H9 (cell line): ENCODE measurements at regions not wholly inside any gene's neighbourhood (a gene's known extent, or its start where the extent isn't known, plus 50 kb on each side); places are given as distances from the start of the nearest gene placed in this dataset.

Experiments
- DNase-seq: peaks from one replicate; pipeline ENCODE4 v3.0.0-alpha.2; 2017
- H2AFZ ChIP-seq: one replicate; pipeline ENCODE4 v1.6.1; 2013; ENCODE audit warnings: mild to moderate bottlenecking, low read length, control low read depth, moderate library complexity
- H2AK5ac ChIP-seq: 2 replicates; pipeline ENCODE4 v1.6.1; 2013; ENCODE audit warnings: low read length, control low read depth, mixed read lengths; ENCODE audit not compliant: insufficient read length
- H2BK120ac ChIP-seq: one replicate; pipeline ENCODE4 v1.6.1; 2013; ENCODE audit warnings: low read depth, mild to moderate bottlenecking, low read length, control low read depth, inconsistent platforms; ENCODE audit not compliant: poor library complexity, severe bottlenecking
- H2BK12ac ChIP-seq: 2 replicates; pipeline ENCODE4 v1.6.1; 2013; ENCODE audit warnings: low read length, control low read depth, mixed read lengths, low read depth; ENCODE audit not compliant: insufficient read length
- H2BK15ac ChIP-seq: 2 replicates; pipeline ENCODE4 v1.6.1; 2013; ENCODE audit warnings: low read depth, low read length, control low read depth
- H2BK20ac ChIP-seq: one replicate; pipeline ENCODE4 v1.6.1; 2013; ENCODE audit warnings: low read depth, mild to moderate bottlenecking, low read length, control low read depth, inconsistent platforms; ENCODE audit not compliant: poor library complexity, severe bottlenecking
- H2BK5ac ChIP-seq: 2 replicates; pipeline ENCODE4 v1.6.1; 2013; ENCODE audit warnings: low read length, control low read depth, mixed read lengths; ENCODE audit not compliant: insufficient read length
- H3K14ac ChIP-seq: 2 replicates; pipeline ENCODE4 v1.6.1; 2013; ENCODE audit warnings: low read length, control low read depth; ENCODE audit not compliant: insufficient read depth
- H3K18ac ChIP-seq: 2 replicates; pipeline ENCODE4 v1.6.1; 2013; ENCODE audit warnings: low read depth, mild to moderate bottlenecking, mixed read lengths, low read length, control low read depth; ENCODE audit not compliant: insufficient read length
- H3K23ac ChIP-seq: 2 replicates; pipeline ENCODE4 v1.6.1; 2013; ENCODE audit warnings: low read length, control low read depth, mixed read lengths, low read depth; ENCODE audit not compliant: insufficient read length
- H3K23me2 ChIP-seq: 2 replicates; pipeline ENCODE4 v1.6.1; 2013; ENCODE audit warnings: low read depth, mild to moderate bottlenecking, mixed read lengths, low read length, control low read depth; ENCODE audit not compliant: insufficient read length, poor library complexity, severe bottlenecking
- H3K27ac ChIP-seq: 2 replicates; pipeline ENCODE4 v1.5.1; 2013; ENCODE audit warnings: low read length, control low read depth, mixed read lengths, low read depth; ENCODE audit not compliant: insufficient read length
- H3K27me3 ChIP-seq: 2 replicates; pipeline ENCODE4 v1.6.1; 2013; ENCODE audit warnings: low read length, control low read depth, inconsistent platforms; ENCODE audit not compliant: insufficient read depth
- H3K4ac ChIP-seq: 2 replicates; pipeline ENCODE4 v1.6.1; 2013; ENCODE audit warnings: low read depth, mild to moderate bottlenecking, control low read depth, inconsistent platforms, low read length, moderate library complexity
- H3K4me1 ChIP-seq: 2 replicates; pipeline ENCODE4 v1.6.1; 2013; ENCODE audit warnings: low read length, control low read depth, inconsistent platforms; ENCODE audit not compliant: insufficient read depth
- H3K4me2 ChIP-seq: 2 replicates; pipeline ENCODE4 v1.6.1; 2013; ENCODE audit warnings: low read length, control low read depth, mixed read lengths; ENCODE audit not compliant: insufficient read length, insufficient read depth
- H3K56ac ChIP-seq: 2 replicates; pipeline ENCODE4 v1.6.1; 2013; ENCODE audit warnings: low read depth, mild to moderate bottlenecking, mixed read lengths, low read length, control low read depth; ENCODE audit not compliant: insufficient read length
- H3K79me1 ChIP-seq: 2 replicates; pipeline ENCODE4 v1.6.1; 2013; ENCODE audit warnings: low read depth, mild to moderate bottlenecking, moderate library complexity, low read length, control low read depth, inconsistent platforms; ENCODE audit not compliant: insufficient read depth, poor library complexity, severe bottlenecking
- H3K79me2 ChIP-seq: 2 replicates; pipeline ENCODE4 v1.6.1; 2013; ENCODE audit warnings: low read length, control low read depth, inconsistent platforms; ENCODE audit not compliant: insufficient read depth
- H3K9ac ChIP-seq: 2 replicates; pipeline ENCODE4 v1.6.1; 2013; ENCODE audit warnings: low read length, control low read depth, mixed read lengths; ENCODE audit not compliant: insufficient read length; ENCODE audit errors: extremely low read depth
- H3K9me3 ChIP-seq: one replicate; pipeline ENCODE4 v1.6.1; 2013; ENCODE audit warnings: low read depth, low read length, inconsistent platforms; ENCODE audit not compliant: control insufficient read depth
- H3T11ph ChIP-seq: one replicate; pipeline ENCODE4 v1.6.1; 2013; ENCODE audit warnings: mild to moderate bottlenecking, low read length, control low read depth, inconsistent platforms
- H4K20me1 ChIP-seq: one replicate; pipeline ENCODE4 v1.6.1; 2013; ENCODE audit not compliant: control insufficient read depth, insufficient read length, insufficient read depth
- H4K5ac ChIP-seq: 2 replicates; pipeline ENCODE4 v1.6.1; 2013; ENCODE audit warnings: low read depth, mild to moderate bottlenecking, mixed read lengths, low read length, control low read depth; ENCODE audit not compliant: insufficient read length
- H4K8ac ChIP-seq: replicated peaks from 2 replicates; pipeline ENCODE4 v1.6.1; 2013; ENCODE audit warnings: low read length, control low read depth, mixed read lengths, low read depth; ENCODE audit not compliant: insufficient read length
- H4K91ac ChIP-seq: 2 replicates; pipeline ENCODE4 v1.6.1; 2013; ENCODE audit warnings: low read depth, mild to moderate bottlenecking, moderate library complexity, mixed read lengths, low read length, control low read depth; ENCODE audit not compliant: insufficient read length
- H3K27ac Mint-ChIP-seq, 3 experiments: 2 replicates in 2 of 3; 3 replicates in 1 of 3; pipeline ENCODE4 v1.8.0; 2020 to 2021; ENCODE audit warnings: mixed read lengths in 3 of 3, mild to moderate bottlenecking in 1 of 3, moderate library complexity in 1 of 3
- H3K27me3 Mint-ChIP-seq: 2 replicates; pipeline ENCODE4 v1.8.0; 2021; ENCODE audit warnings: low read depth, mild to moderate bottlenecking, moderate library complexity, mixed read lengths
- H3K36me3 Mint-ChIP-seq, 3 experiments: 2 replicates in 2 of 3; 3 replicates in 1 of 3; pipeline ENCODE4 v1.8.0; 2020 to 2021; ENCODE audit warnings: low read depth in 3 of 3, mixed read lengths in 3 of 3; ENCODE audit not compliant: insufficient read depth in 1 of 3
- H3K4me1 Mint-ChIP-seq, 2 experiments: 2 replicates each; pipeline ENCODE4 v1.8.0; 2020; ENCODE audit warnings: mixed read lengths in 2 of 2
- H3K4me3 Mint-ChIP-seq, 2 experiments: 2 replicates in 1 of 2; 3 replicates in 1 of 2; pipeline ENCODE4 v1.8.0; 2020 to 2021; ENCODE audit warnings: mild to moderate bottlenecking in 2 of 2, mixed read lengths in 2 of 2, moderate library complexity in 1 of 2
- H3K9me3 Mint-ChIP-seq, 2 experiments: 2 replicates in 1 of 2; 3 replicates in 1 of 2; pipeline ENCODE4 v1.8.0; 2020; ENCODE audit warnings: mild to moderate bottlenecking in 2 of 2, mixed read lengths in 2 of 2, moderate library complexity in 1 of 2
- WGBS: extraction: QIAGEN DNeasy Blood & Tissue Kit; methylation state at CpG from one replicate; pipeline ENCODE4 v1.1.7; 2013; ENCODE audit warnings: missing lambda C conversion rate, low lambda C conversion rate, mixed read lengths; ENCODE audit not compliant: insufficient read length; ENCODE audit errors: extremely low coverage; 5-methylcytosine and 5-hydroxymethylcytosine counted together
- TF ChIP-seq, protein P1 (sequence below): fragments of 200-600 bp; sonication (generic); conservative IDR thresholded peaks from 3 replicates; pipeline ENCODE4 v1.8.0; 2021; ENCODE audit warnings: antibody characterized with exemption, mild to moderate bottlenecking

DNA sequence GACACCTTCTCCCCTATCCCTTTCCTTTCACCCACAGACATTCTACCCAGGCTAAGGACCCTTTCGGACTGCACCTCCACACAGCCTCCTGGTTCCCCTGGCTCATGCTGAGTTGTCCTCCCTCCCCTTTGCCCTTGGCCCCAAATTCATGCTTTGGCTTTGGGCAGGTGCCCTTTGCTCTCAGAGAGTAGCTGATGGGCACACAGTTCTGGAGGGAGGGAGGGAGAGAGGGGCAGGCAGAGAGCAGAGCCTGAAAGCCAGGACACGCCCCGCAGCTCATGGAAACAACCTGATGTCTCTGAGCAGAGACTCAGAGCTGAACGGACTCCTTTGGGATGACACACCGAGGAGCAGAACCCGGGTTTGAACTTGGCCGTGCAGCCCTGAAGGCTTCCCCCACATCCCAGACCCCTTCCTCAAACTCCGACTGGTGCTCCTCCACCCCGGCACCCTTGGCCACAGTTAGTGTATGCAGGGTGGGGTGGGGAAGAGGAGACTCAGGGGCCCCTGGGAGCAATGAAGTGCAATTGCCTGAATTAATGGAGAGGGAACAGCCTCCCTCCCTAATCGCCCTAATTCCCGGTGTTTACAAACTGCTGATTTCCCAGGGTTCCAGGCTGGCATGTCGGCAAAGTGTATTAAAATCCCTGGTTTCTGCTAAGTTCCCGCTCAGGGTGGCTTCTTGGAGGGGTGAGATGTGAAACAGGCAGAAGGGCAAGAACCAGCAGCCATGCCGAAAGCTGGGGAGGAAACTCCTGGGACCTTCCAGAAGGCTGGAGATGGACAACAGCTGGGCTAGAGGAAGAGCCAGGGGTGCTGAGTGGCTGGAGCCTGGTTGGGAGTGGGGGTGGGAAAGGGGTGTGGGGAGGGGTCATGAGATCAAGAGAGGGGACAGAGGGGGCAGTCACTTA, 71.2 kb upstream of the SHISAL1 start:
- no peak overlapping the region for H3K56ac ChIP-seq
- no peak overlapping the region for H2BK20ac ChIP-seq
- no peak overlapping the region for H3K23ac ChIP-seq
- no peak overlapping the region for H4K5ac ChIP-seq
- H3K23me2 ChIP-seq = no peaks in the 10 kb centered on the region
- H3K27me3 ChIP-seq = no peaks in the 10 kb centered on the region
- no peak for DNase-seq
- no peak overlapping the region for H3K4ac ChIP-seq
- H2BK120ac ChIP-seq = no peak overlapping the region
- no peak overlapping the region for H3K18ac ChIP-seq
- H3K9ac ChIP-seq = no peak overlapping the region
- H3K79me1 ChIP-seq = no peaks in the 10 kb centered on the region
- peaks cover 7% of the 10 kb centered on the region for H3K27me3 Mint-ChIP-seq
- no peak overlapping the region for H2BK15ac ChIP-seq
- no peak overlapping the region for H2AK5ac ChIP-seq
- TF ChIP-seq, protein P1, sequence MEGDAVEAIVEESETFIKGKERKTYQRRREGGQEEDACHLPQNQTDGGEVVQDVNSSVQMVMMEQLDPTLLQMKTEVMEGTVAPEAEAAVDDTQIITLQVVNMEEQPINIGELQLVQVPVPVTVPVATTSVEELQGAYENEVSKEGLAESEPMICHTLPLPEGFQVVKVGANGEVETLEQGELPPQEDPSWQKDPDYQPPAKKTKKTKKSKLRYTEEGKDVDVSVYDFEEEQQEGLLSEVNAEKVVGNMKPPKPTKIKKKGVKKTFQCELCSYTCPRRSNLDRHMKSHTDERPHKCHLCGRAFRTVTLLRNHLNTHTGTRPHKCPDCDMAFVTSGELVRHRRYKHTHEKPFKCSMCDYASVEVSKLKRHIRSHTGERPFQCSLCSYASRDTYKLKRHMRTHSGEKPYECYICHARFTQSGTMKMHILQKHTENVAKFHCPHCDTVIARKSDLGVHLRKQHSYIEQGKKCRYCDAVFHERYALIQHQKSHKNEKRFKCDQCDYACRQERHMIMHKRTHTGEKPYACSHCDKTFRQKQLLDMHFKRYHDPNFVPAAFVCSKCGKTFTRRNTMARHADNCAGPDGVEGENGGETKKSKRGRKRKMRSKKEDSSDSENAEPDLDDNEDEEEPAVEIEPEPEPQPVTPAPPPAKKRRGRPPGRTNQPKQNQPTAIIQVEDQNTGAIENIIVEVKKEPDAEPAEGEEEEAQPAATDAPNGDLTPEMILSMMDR = no peak
- no peaks in the 10 kb centered on the region for H3K4me1 ChIP-seq
- no peaks in the 10 kb centered on the region for H3K9me3 Mint-ChIP-seq
- no peak overlapping the region for H2BK12ac ChIP-seq
- H2AFZ ChIP-seq = no peak overlapping the region
- H4K20me1 ChIP-seq = no peaks in the 10 kb centered on the region
- H3K27ac ChIP-seq = no peak overlapping the region
- no peak overlapping the region for H4K8ac ChIP-seq
- WGBS = no CpG with 5 or more reads among the region's 14 CpGs
- no peak overlapping the region for H3T11ph ChIP-seq
- no peak overlapping the region for H3K4me2 ChIP-seq
- H3K4me1 Mint-ChIP-seq = peaks cover 6 to 15% of the 10 kb centered on the region in 2 experiments
- H3K36me3 Mint-ChIP-seq = no peaks in the 10 kb centered on the region
- H3K9me3 ChIP-seq = no peaks in the 10 kb centered on the region
- H3K4me3 Mint-ChIP-seq = no peak overlapping the region
- no peak overlapping the region for H2BK5ac ChIP-seq
- H3K79me2 ChIP-seq = no peaks in the 10 kb centered on the region
- H4K91ac ChIP-seq = no peak overlapping the region
- no peak overlapping the region; a peak in 1 of 7 replicates for H3K27ac Mint-ChIP-seq
- no peak overlapping the region for H3K14ac ChIP-seq
